ENCODE measurements at regions not wholly inside any gene's neighbourhood (a gene's known extent, or its start where the extent isn't known, plus 50 kb on each side); places are given as distances from the start of the nearest gene placed in this dataset.

- TF ChIP-seq REST (tag by site-specific recombination; IDR thresholded peaks at IDR 0.05) (no peak), ZNF280C (tag by site-specific recombination; IDR thresholded peaks at IDR 0.05) (no peak), ZBTB11 (tag by site-specific recombination; conservative IDR thresholded peaks at IDR 0.05; ENCODE audit: low read depth) (no peak), KLF16 (tag by site-specific recombination; IDR thresholded peaks at IDR 0.05) (no peak)
Measured at GRCh38 chr2:120572226-120572625, 163.4 kb upstream of the GLI2 start.
